ACHN (cell line): ENCODE measurements at regions not wholly inside any gene's neighbourhood (a gene's known extent, or its start where the extent isn't known, plus 50 kb on each side); places are given as distances from the start of the nearest gene placed in this dataset.

Experiments
- DNase-seq: peaks from one replicate; pipeline ENCODE4 v3.0.0-alpha.2; 2015
- in situ Hi-C: cut with HindIII; loops from 2 replicates; pipeline ENCODE4 v1.10.0; 2017; ENCODE audit warnings: low sequenced_read_pairs, low pct_ligation_motif_present, low pct_unique_long_range_greater_than_20kb

DNA sequence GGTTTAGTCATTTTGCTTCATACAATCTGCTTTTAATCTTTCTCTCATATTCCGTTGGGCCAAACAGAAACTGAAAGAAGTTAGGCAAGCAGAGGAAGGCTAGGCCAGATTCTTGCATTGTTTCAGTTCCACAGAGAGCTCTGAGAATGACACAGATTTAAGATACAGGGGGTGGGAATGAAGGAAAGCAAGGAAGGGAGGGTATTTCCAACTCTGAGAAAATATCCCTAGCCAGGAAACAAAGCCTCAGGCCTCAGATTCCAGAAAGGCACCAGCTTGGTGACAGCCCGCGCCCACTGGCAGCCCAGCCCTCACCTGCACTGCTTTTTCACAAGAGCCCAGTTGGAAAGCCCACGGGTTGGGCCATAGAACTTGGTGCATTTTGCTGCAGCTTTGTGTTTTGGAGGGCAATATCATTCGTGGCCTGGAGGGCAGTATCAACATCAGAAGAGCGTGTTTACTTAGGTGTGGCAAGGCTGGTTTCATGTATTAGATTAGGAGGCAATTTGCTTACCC lies 63.5 kb downstream of the ENC1 start:
- peak; percentile 21 for DNase-seq
- in situ Hi-C loops = no loop called here

- peak; percentile 47 for DNase-seq
- in situ Hi-C loops = no loop called here
These were observed 64.6 kb downstream of the ENC1 start for GRCh38 chr5:74575741-74576538.

- DNase-seq = no peak
- in situ Hi-C loops = no loop called here
These were observed 70.3 kb downstream of the ENC1 start for GRCh38 chr5:74570250-74570649.

- DNase-seq = no peak
- in situ Hi-C loops = no loop called here
These were observed 73.0 kb downstream of the ENC1 start for GRCh38 chr5:74567411-74567995.

DNA sequence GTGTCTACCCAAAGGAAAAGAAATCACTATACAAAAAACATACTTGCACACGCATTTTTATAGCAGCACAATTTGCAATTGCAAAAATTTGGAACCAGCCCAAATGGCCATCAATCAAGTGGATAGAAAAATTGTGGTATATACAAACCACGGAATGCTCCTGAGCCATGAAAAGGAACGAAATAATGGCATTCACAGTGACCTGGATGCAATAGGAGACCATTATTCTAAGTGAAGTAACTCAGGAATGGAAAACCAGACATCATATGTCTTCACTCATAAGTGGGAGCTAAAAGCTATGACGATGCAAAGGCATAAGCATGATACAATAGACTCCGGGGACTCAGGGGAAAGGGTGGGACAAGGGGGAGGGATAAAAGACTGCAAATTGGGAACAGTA lies 78.4 kb downstream of the ENC1 start:
- DNase-seq = no peak
- in situ Hi-C loops = no loop called here

GRCh38 chr5:74560245-74560644 lies 80.3 kb downstream of the ENC1 start:
- no peak for DNase-seq
- in situ Hi-C loops = no loop called here

DNA sequence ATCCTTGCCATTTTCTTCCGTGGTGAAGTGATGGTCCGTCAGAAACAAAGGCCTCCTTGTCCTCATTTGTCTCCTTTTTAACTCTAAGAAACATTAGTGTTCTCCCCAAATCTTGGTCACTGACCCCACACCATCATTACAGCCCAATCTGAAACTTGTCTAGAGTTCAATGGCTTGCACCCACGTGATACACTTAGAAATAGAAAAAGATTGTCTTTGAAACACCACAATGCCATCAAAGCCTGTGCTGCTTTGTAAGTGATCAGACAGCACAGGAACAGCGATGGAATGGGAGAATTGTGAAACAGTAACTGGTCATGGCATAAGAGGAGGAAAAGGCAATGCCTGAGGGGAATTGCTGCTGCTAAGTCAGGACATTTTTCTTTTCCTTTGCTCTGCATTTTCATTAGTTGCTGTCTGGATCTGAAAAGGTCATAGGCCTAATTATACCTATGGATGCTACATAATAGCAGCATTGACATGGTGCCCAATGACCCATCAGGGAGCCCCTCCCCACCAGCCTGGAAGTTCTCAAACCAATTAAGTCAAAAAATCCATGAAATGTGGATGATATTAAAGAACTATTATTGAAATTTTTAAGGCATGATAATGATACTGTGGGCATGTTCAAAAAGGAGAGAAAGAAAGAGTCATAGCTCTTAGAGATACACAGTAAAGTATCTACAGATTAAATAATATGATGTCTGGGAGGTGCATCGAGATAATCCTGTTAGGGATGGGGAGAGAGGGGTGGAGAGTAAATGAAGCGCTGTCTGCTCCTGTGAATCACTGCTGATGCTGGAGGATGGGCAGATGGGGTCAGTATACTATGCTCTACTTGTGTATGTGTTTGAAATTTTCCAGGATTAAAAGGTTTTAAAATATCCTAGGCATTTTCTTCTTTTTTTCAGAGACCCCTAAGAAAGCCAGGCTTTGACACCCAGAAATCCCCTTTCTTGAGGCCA lies 83.6 kb downstream of the ENC1 start:
- DNase-seq = no peak
- in situ Hi-C loops = no loop called here

GRCh38 chr5:74556006-74556405 lies 84.5 kb downstream of the ENC1 start:
- in situ Hi-C loops = no loop called here
- no peak for DNase-seq

GRCh38 chr5:74552101-74552500 lies 88.4 kb downstream of the ENC1 start:
- in situ Hi-C loops = no loop called here
- no peak for DNase-seq

GRCh38 chr5:74550927-74551326 lies 89.6 kb downstream of the ENC1 start:
- DNase-seq = no peak
- in situ Hi-C loops = no loop called here

DNA sequence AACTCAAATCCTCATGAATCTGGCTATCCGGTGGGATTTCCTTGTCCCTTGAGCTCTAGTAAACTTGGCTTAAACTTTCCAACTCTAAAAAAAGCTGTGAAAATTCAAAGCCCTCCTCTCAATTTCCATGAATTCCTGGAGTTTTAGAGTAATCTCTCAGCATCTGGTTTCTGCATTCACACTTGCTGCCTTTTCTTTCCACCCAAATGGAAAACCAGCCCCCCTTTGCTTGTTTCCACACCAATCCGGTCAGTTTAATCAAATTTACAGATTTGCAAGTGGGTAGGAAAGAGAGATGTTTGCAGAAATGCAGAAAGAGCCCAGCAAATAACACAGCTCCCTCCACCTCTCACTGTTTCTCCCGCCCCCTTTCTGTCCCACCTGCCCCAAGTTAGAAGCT lies 91.1 kb downstream of the ENC1 start:
- in situ Hi-C loops = no loop called here
- DNase-seq = no peak

DNA sequence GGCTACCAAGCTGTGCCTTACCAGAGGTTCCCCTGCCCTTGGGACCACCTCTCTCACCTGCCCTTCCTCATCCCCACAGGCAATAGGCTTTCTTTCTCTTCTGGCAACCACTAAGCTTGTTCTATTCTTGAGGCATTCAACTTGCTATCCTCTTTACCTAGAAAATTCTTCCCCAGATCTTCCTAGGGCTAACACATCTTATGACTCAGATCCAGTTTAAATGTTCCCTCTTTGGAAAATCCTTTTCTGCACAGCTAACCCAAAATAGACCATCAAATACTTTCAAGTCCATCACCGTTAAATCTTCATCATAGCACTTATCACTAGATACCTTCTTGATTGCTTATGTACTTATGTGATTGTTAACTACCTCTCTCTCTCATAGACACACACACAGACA lies 93.7 kb downstream of the ENC1 start:
- in situ Hi-C loops = no loop called here
- no peak for DNase-seq

DNA sequence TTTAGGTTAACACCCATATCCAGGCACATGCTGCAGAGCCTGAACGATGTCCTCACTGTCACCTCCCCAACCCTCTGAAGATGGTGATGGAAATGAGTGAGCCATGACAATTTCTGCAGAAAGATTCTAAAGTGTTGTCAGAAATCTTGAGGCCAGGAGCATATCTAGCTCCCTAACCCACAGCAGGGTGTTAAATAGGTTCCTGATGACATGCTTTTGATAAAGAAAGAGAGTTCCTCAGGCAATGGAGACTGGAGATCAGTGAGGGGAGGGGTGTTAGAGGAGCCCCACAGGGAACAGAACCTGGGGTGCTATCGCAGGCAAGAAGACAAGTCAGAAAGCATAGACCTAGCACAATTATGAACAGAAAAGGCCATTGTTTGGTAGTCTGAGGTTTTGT lies 95.7 kb downstream of the ENC1 start:
- in situ Hi-C loops = no loop called here
- DNase-seq = no peak

DNA sequence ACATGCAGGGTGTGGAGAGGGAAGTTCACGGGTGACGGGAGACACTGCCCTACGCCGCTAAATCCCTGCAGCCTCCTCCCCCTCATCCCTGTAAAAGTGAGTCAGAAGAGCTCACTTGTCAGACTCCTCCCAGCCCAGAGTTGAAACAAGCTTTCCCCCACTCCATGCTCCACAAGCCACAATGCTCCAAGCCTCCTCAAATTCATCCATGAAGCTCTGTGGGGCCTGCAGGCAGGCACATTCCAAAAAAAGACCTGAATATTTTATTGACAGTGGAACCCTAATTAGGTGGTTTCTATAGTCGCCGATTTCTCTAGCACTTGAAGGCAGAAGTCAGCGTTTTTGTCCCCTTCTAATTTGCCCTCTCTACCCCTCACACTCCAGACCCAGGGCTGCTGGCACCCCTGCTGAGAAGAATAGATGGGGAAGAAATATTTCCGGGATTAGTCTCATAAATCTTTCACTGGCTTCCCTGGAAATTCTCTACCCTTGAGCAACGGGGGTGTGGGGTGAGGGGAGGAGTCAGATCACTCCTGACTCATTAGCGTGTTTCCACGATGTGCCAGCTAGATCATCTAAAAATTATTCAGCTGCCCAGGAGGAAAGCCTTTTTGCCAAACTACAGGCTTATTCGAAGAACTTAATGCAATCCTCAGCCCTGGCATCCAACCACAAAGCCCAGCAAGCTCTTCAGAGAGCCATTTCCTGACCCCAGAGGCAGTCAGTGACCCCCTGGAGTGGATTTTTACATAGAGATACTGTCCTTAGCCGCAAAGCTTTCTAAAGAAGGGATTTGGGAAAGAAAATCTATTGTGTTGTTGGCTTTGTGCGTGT lies 97.1 kb downstream of the ENC1 start:
- DNase-seq = peak; percentile 95
- in situ Hi-C loops = no loop called here

DNA sequence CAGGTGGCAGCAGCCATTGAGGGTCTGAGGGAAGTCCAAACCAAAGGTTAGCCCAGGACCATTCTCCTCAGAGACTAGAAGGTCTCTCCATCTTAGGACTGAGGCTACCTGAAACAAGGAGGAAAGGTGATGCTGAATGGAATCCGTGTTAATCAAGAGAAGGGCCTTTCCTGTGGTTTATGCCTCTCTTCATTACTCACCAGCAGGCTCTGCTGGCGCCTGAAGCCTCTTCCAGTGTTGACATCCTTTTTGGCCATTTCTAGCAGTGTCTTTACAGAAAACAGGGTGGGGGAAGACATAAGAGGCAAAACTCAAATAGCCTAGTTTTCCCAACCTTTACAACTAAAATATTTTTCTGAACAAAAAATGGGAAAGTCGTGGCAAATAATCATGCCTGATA lies 98.0 kb downstream of the ENC1 start:
- in situ Hi-C loops = no loop called here
- peak; percentile 11 for DNase-seq

DNA sequence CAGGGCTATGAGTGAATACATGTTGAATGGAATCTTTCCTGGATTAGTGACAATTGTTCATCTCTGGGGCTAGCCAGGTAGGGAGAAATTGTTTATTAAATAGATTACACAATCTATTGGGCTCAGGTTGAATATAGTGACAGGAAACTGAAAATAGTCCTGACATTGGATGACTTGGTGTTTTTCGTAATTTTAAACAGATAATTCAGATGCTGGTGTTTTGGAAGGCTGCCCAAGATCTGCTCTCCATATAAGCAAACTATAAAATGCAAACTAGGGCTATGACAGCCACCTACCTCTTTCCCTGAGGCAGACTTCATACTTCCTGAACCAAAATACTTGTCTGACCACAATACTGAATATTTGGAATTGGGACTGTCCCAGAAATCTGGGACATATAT lies 99.1 kb downstream of the ENC1 start:
- no peak for DNase-seq
- in situ Hi-C loops = no loop called here

DNA sequence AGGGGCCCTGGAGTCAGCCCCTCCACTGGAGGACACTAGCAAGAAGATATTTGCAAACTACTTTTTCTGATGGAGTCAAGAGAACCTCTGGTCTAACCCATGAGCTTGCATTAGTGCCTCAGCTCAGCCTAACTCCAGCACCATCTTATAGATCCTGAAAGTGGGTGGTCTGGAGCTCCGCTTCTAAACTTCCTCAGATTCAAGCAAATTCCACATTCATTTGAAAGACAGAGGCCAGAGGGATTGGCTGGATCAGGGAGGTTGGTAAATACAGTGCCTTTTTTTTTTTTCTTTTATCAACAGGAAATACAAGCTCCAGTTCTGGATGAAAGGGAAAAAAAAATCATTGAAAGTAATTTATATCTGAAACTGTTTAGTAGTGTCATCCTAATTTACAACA lies 99.9 kb downstream of the ENC1 start:
- no peak for DNase-seq
- in situ Hi-C loops = no loop called here

GRCh38 chr5:74539986-74540385 lies 100.5 kb downstream of the ENC1 start:
- in situ Hi-C loops = no loop called here
- DNase-seq = no peak
